Prostate gland (tissue), 2 donors: ENCODE measurements at regions not wholly inside any gene's neighbourhood (a gene's known extent, or its start where the extent isn't known, plus 50 kb on each side); places are given as distances from the start of the nearest gene placed in this dataset.
"Not testable (repeated sequence)": the region's sequence is repeated elsewhere in the genome, so short reads cannot be mapped to it uniquely, and the experiment has no call there.

Experiments
- DNase-seq: peaks from one replicate; pipeline ENCODE4 v3.0.0-alpha.2; 2019; ENCODE audit warnings: low spot score
- H3K27ac ChIP-seq, 2 donors: fragments of 200-600 bp; sonication (generic); 2 replicates each; pipeline ENCODE4 v1.5.1; 2017 to 2019
- H3K27me3 ChIP-seq: fragments of 200-600 bp; sonication (generic); replicated peaks from 2 replicates; pipeline ENCODE4 v1.5.1; 2019; ENCODE audit not compliant: insufficient read depth
- H3K36me3 ChIP-seq, 2 donors: fragments of 200-600 bp; sonication (generic); 1 replicate in 1 of 2; 2 replicates in 1 of 2; pipeline versions ENCODE4 v1.5.1 to v1.8.1; 2017 to 2019
- H3K4me1 ChIP-seq: fragments of 200-600 bp; sonication (generic); replicated peaks from 2 replicates; pipeline ENCODE4 v1.5.1; 2019
- H3K4me3 ChIP-seq, 2 donors: fragments of 200-600 bp; sonication (generic); 2 replicates each; pipeline ENCODE4 v1.5.1; 2017 to 2019
- H3K9me3 ChIP-seq: fragments of 200-600 bp; sonication (generic); 2 replicates; pipeline ENCODE4 v1.5.1; 2017
- CTCF ChIP-seq, 4 experiments: fragments of 200-600 bp in 2 of 4; fragments of 450-650 bp in 2 of 4; sonication (generic) in 2 of 4; IDR thresholded peaks; 1 replicate in 3 of 4; 2 replicates in 1 of 4; pipeline ENCODE4 v1.5.1; 2016 to 2019; ENCODE audit warnings: antibody characterized with exemption in 4 of 4, mild to moderate bottlenecking in 2 of 4, moderate library complexity in 2 of 4
- POLR2A ChIP-seq: fragments of 450-650 bp; IDR thresholded peaks from one replicate; pipeline ENCODE4 v1.6.1; 2016; ENCODE audit warnings: antibody characterized with exemption, mild to moderate bottlenecking
- POLR2AphosphoS5 ChIP-seq: sonication (generic); formaldehyde crosslinking; IDR thresholded peaks from one replicate; pipeline ENCODE4 v1.6.1; 2017; ENCODE audit warnings: antibody characterized with exemption
- WGBS: methylation state at CpG from one replicate; pipeline ENCODE4 v1.1.5; 2018; 5-methylcytosine and 5-hydroxymethylcytosine counted together
- intact Hi-C: fragments of 100-400 bp; cut with DNase I; formaldehyde crosslinking; loops from one replicate; pipeline ENCODE4 v1.14.2; 2022

- Histone ChIP-seq H3K27ac (no peak overlapping the region), H3K36me3 (no peaks in the 10 kb centered on the region), H3K4me3 (no peak overlapping the region), H3K27me3 (no peaks in the 10 kb centered on the region), H3K9me3 (no peaks in the 10 kb centered on the region), H3K4me1 (no peaks in the 10 kb centered on the region)
- intact Hi-C loops, result no loop called here
- no peak for DNase-seq
- 76% methylated on average over 5 of the region's 5 CpGs for WGBS
- no peak for TF ChIP-seq POLR2AphosphoS5
- TF ChIP-seq CTCF (IDR thresholded peaks at IDR 0.05), result no peak
- no peak for TF ChIP-seq POLR2A
Measured at GRCh38 chr10:6928586-6928985, 348.5 kb upstream of the PRKCQ start.

- intact Hi-C loops, result no loop called here
- H3K27me3 ChIP-seq, result no peaks in the 10 kb centered on the region
- DNase-seq, result no peak
- TF ChIP-seq POLR2A (no peak), CTCF (IDR thresholded peaks at IDR 0.05) (no peak), POLR2AphosphoS5 (no peak)
- no peak overlapping the region for H3K4me3 ChIP-seq
- H3K4me1 ChIP-seq, result no peaks in the 10 kb centered on the region
- no peaks in the 10 kb centered on the region for H3K36me3 ChIP-seq
- H3K9me3 ChIP-seq, result no peaks in the 10 kb centered on the region
- 86% methylated on average over 2 of the region's 2 CpGs for WGBS
- no peak overlapping the region for H3K27ac ChIP-seq
Measured at GRCh38 chr10:6926971-6927370, 346.9 kb upstream of the PRKCQ start.

- Histone ChIP-seq H3K27me3 (no peaks in the 10 kb centered on the region), H3K36me3 (no peaks in the 10 kb centered on the region), H3K9me3 (no peaks in the 10 kb centered on the region), H3K4me1 (no peaks in the 10 kb centered on the region), H3K4me3 (no peak overlapping the region), H3K27ac (no peak overlapping the region)
- TF ChIP-seq CTCF (IDR thresholded peaks at IDR 0.05) (no peak), POLR2AphosphoS5 (no peak), POLR2A (no peak)
- intact Hi-C loops, result no loop called here
- DNase-seq, result no peak
- 83% methylated on average over 2 of the region's 2 CpGs for WGBS
Measured at GRCh38 chr10:6925146-6925545, 345.1 kb upstream of the PRKCQ start.

GRCh38 chr10:6924166-6924565 lies 344.1 kb upstream of the PRKCQ start:
- no peak for DNase-seq

GRCh38 chr10:6921026-6921425 lies 340.9 kb upstream of the PRKCQ start:
- not testable (repeated sequence) for H3K27me3 ChIP-seq, H3K9me3 ChIP-seq, H3K4me3 ChIP-seq, DNase-seq, H3K36me3 ChIP-seq, H3K27ac ChIP-seq, H3K4me1 ChIP-seq
- WGBS, result 88% methylated on average over 16 of the region's 16 CpGs
- intact Hi-C loops, result loop anchor here (5.0 kb wide), 1 partner anchor 486 kb away; no protein-coding TSS in a partner anchor

More at GRCh38 chr10:6924166-6924565, 344.1 kb upstream of the PRKCQ start:
- Histone ChIP-seq H3K27ac (no peak overlapping the region), H3K4me3 (no peak overlapping the region), H3K4me1 (no peaks in the 10 kb centered on the region), H3K36me3 (no peaks in the 10 kb centered on the region), H3K27me3 (no peaks in the 10 kb centered on the region), H3K9me3 (no peaks in the 10 kb centered on the region)
- intact Hi-C loops, result loop anchor here (5.0 kb wide), 1 partner anchor 483 kb away; no protein-coding TSS in a partner anchor
- whole genome bisulfite sequencing, result 38% methylated on average over 4 of the region's 4 CpGs
- no peak for TF ChIP-seq CTCF (IDR thresholded peaks at IDR 0.05)
- TF ChIP-seq POLR2AphosphoS5, result peak; percentile 35
